NB4 (cell line): ENCODE measurements at regions not wholly inside any gene's neighbourhood (a gene's known extent, or its start where the extent isn't known, plus 50 kb on each side); places are given as distances from the start of the nearest gene placed in this dataset.

Experiments
- DNase-seq: peaks from one replicate; pipeline ENCODE4 v3.0.0; 2010; ENCODE audit warnings: low read depth
- H3K4me3 ChIP-seq: one replicate; pipeline ENCODE4 v1.5.1; 2011; ENCODE audit warnings: mild to moderate bottlenecking, low read depth, low read length, moderate library complexity
- CTCF ChIP-seq: IDR thresholded peaks from one replicate; pipeline ENCODE4 v1.5.1; 2012; ENCODE audit warnings: low read depth, low read length
- MAX ChIP-seq: IDR thresholded peaks from 2 replicates; pipeline ENCODE4 v1.6.1; 2011; ENCODE audit warnings: low read depth, low read length
- MYC ChIP-seq: IDR thresholded peaks from 2 replicates; pipeline ENCODE4 v1.6.1; 2011; ENCODE audit warnings: low read depth, low read length
- POLR2A ChIP-seq: IDR thresholded peaks from 2 replicates; pipeline ENCODE4 v1.6.1; 2011; ENCODE audit warnings: mild to moderate bottlenecking; ENCODE audit not compliant: insufficient read length; ENCODE audit errors: extremely low read depth

- TF ChIP-seq POLR2A (no peak), CTCF (no peak), MYC (no peak), MAX (no peak)
- DNase-seq: no peak
- no peak overlapping the region for H3K4me3 ChIP-seq
Observed at GRCh38 chr2:235232449-235233433, 261.1 kb upstream of the AGAP1 start.

GRCh38 chr2:235234736-235235135 lies 259.1 kb upstream of the AGAP1 start:
- DNase-seq: no peak
- no peak for TF ChIP-seq MYC
- no peak for TF ChIP-seq POLR2A
- TF ChIP-seq CTCF: no peak
- TF ChIP-seq MAX: no peak
- no peak overlapping the region for H3K4me3 ChIP-seq

DNA sequence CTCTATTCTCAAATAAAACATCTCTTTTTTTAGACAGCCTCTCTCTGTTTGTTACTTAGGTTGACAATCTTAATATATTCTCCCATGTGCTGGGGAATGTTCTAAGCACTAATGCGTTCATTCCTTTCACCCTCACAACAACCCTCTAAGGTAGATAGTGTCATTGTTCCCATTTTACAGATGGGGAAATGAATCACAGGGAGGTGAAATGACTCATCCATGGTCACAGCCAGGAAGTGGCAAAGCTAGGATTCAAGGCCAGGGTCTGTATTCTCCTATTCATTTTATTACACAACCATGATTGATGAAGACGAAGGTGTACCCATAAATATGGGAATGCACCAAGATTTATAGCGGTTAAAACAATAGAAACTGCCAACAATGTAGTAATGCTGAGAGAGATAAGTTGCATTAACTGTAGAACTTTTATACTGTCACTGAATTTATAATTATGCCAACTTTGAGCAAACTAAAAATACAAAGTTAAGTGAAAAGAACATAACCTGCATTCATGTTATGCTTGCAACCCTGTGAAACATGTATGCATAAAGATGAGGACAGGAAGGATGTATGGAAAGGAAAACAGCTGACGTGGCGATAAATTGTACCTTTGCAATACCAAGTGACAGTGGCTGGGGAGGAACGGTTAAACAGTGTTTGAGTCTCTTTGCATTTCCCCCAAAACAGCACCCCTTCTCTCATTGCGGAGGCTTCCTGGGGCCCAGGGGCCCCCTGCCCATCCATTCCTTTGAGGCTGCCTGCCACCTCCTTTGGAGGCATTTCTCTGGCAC lies 257.7 kb upstream of the AGAP1 start:
- no peak for TF ChIP-seq MAX
- no peak for TF ChIP-seq CTCF
- TF ChIP-seq POLR2A: no peak
- no peak for TF ChIP-seq MYC
- no peak overlapping the region for H3K4me3 ChIP-seq
- DNase-seq: peak; percentile 10

DNA sequence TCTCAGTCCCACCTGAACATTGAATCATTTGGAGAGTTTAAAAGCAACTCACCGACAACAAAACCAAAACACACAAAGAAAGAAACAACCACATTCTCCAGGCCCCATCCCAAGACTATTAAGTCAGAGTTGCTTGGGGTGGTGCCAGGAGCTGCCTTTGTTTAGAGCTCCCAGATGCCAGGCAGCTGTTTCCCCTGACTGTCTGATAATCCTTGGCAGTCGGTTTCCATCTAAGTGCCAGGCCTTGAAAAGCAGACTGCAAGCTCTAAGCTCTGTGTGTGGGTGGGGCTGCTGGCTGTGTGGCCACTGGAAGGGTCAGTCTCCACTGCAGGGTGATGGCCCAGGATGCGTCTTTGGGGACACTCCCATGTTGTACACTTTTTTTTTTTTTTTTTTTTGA lies 255.3 kb upstream of the AGAP1 start:
- no peak for DNase-seq
- no peak overlapping the region for H3K4me3 ChIP-seq
- TF ChIP-seq POLR2A (no peak), MAX (no peak)

DNA sequence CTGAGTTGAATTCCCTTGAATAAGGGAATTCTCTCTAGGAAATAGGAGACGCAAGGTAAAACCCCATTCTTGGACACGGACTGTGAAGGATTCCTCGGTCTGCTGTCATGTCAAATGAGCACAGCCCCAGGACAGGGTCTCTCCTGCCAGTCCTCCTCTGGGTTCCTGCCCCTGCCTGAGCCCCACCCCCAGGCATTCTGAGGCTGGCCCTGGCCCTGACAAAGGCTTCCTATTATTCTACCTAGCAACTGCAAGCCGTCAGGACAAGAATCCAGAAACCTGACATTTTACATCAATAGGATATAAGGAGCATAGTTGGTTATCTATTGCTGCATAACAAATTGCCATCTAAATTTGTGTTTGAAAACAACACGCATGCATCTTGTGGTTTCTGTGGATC lies 253.3 kb upstream of the AGAP1 start:
- no peak for TF ChIP-seq CTCF
- no peak for TF ChIP-seq POLR2A
- TF ChIP-seq MAX: no peak
- TF ChIP-seq MYC: no peak
- H3K4me3 ChIP-seq: no peak overlapping the region
- no peak for DNase-seq
